GF-D8 (cell line): ENCODE measurements at regions not wholly inside any gene's neighbourhood (a gene's known extent, or its start where the extent isn't known, plus 50 kb on each side); places are given as distances from the start of the nearest gene placed in this dataset.

Experiments
- DNase-seq: peaks from one replicate; lab custom pipeline; 2025; lab: John Stamatoyannopoulos, UW

DNA sequence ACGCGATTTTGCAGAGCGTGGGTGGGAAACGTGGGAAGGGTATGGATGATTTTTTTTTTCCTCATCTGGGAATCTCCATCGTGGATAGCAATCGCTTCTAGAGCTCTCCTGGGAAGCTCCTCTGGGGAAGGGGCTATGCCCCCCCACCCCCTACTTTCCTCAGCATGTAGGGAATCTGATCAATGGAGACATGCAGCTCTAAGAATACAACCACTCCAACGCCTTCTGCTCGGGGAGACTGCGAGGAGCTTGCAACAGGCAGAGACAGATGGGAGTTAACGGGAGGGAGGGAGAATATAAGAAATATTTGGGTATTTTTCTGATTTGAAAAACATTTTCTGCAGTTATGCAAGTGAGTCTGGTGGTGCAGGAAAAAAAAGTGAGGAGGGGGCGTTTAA, 104.6 kb upstream of the HSD17B12 start:
- no peak for DNase-seq

DNA sequence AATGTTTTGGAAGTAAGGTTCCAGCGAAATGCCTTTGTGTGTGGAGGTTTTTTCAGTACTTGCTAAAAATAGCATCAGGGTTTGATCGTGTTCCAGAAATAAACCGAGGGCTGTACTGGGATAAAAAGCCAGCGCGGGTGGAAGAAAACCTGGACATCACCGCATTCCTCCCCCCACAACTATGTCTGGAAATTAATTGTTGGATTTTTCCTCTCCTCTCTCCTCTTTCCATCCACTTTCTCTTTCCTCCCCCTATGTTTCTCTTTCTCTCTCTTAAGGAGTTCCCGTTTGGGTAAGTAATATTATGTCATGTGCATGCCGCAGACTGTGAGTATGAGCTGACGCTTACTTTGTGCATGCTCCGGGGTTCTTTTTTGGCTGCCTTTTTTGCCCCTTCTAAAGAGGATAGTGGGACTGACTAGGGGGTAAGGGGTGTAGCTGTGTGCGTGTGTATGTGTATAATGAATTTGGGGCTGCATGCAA, 104.2 kb upstream of the HSD17B12 start:
- DNase-seq, result no peak

DNA sequence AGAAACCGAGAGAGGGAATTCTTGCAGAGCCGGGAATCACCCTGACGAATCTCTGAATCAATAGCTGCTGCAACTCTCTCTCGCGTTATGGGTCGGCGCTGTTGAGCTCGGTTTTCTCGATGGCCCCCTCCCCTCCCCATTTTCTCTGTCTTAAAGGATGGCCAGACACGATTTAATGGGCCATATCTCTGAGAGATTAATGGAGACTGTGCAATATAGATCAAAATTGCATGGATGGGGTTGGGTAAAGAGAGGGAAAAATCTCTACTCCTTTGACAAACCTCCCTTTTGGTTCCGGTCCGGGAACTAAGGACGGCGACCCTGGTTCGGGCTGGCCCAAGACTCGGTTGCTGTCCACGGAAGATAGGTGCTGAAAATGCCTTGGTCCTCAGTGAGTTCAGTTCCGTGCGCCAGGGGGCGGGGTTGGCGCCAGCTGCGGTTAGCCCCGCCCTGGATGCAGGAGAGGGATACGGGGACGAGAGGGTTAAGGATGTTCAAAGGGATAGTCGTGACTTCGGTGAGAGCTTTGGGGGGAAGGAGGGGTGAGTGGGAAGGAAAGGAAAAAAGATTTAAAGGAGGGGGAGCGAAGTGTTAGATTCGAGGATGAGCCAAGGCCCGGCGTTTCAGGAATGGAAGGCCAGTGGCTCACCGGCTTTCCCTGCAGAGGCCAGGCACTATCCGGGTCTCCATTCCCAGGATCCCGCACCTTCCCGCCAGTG, 103.6 kb upstream of the HSD17B12 start:
- DNase-seq, result no peak

DNA sequence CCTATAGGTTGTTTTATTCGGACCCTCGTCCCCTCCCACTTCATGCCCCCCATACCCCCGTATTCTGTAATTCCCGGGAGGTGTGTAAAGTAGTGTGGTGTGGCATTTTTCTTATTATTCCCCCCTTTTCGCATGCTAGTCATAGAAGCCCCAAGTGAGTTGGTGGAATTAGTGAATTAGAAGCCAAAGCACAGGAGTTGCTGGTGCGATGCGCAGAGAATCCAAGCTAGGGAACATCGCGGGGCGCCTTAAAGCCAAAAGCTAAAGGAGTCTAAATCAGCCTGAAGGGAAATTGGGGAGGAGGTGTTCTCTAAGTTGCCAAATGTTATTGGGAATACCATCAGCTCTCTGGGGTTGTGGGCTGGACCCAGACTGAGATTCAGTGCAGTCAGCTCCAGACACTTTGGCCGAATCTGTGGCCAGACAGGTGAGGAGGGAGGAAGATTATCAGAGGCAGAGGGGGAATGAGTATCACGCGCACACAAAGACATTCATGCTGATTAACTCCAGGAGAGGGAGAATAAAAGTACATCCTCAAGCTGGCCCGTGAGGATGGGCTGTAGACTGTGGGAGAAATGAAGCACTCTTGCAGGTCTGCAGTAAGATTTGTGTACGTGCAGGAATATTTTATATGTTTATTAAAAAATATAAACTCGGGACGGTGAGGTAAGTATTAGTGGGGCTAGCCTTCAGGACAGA, 102.8 kb upstream of the HSD17B12 start:
- DNase-seq, result no peak

DNA sequence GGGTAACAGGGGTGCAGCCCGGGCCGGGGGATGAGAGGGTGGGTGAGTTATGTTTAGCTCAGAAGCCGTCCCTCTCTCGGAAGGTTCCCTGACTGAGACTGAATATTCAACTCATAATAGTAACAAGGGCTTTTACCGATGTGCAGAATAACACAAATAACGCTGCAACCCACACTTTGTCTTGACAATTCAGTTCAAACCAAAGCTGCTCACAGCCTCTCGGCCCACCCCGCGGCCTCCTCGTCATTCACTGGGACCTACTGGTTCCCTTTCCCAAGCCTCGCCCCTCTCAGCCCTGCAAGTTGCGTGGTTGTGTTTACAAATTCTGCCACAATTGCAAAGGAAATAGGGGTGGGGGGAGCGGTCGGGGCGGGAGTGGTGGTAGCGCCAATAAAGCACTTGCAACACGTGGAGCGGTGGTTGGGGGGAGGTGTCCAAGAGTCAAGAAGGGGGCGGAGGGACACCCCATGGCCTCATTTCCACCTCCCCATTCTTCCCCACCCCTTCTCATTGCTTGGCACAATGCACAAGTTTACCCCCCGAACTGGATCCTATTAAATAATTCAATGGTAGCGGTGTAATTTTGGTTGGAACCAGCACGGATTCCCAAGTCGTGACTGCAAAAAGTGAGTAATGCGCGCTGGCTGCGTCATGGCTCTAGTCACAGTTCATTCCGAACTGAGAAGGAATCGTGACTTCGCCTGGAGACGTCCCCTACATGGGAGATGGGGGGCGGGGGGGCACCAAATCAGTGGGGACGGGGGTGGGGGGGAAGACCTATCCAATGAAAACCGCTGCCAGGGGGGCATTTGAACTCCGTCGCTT, 102.0 kb upstream of the HSD17B12 start:
- DNase-seq, result no peak

DNA sequence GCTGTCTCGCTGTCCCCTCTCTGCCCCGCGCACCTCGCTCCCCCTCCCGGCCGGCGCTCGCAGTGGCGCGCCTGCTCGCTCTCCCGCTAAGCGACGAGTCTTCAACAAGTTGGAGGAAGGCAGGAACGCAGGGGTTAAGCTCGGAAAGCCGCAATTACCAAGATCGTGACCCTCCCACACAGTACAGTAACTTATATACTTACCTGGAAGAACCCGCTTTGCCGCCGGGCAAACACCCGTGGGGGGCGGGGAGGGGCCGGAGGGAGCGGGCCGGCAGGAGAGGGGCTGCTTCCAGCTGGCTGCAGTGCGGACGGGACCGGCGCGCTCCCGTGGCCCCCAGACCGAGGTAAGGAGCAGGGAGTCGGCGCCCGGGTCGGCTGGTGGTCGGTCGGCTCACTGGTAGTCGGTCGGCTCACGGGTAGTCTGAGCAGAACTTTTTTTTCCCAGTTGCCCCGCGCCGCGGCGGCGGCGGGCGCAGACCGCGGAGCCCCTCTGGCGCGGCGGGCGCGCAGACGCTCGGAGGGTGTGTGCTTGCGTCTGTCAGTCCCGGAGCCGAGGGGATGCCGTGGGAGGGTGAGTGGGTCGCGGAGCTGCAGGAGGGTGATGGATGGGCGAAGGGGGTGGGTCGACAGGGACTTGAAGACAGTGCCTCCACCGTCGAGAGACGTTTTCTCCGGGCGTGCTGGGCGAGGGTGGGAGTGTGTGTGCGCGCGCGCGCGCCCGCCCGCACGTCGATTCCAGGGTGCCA, 101.2 kb upstream of the HSD17B12 start:
- DNase-seq, result no peak

DNA sequence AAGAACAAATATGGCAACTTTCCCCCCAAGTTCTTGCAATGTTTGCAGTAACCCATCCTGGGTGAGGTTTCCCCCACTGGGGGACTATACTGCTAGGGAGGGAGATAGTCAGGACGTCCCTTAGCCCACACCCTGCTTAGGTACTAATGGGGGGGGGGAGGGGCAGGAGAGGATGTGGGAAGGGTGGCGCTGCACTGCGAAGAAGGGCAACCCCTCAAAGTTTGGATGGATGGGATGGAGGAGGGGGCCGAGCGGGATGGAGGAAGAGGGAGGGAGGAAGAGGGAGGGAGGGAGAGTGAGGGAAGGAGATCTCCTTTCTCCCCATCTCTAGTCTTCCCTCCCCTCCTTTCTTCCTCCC, 100.6 kb upstream of the HSD17B12 start:
- DNase-seq, result no peak

DNA sequence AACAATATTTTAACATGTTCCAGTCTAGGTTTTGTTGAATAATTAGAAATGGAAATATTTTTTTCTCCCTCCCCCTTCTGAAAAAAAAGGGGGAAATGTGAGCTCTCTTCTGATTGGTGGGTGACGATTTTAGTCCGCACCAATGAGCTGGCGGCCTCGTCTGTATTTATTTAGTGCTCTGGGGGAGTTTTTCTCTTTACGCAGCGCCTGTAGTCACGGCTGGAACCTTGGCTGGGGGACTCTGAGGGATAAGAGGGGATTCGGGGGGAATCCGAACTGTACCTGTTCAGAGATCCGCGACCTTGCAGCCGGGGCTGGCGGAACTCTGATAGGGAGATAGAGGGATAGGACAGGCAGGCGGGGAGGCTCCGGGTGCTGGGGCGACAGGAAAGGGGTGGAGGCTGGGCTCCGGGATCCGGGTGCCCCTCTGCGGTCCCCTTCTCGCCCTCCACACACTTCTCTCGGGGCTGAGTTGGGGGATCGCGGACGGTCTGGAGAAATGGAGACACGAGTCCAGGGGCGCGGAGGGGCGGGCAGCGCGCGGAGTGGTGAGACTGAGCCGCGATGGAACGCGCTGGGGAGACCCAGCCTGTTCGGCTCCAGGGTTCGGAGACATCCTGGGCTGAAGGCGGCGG, 99.7 kb upstream of the HSD17B12 start:
- DNase-seq, result no peak

DNA sequence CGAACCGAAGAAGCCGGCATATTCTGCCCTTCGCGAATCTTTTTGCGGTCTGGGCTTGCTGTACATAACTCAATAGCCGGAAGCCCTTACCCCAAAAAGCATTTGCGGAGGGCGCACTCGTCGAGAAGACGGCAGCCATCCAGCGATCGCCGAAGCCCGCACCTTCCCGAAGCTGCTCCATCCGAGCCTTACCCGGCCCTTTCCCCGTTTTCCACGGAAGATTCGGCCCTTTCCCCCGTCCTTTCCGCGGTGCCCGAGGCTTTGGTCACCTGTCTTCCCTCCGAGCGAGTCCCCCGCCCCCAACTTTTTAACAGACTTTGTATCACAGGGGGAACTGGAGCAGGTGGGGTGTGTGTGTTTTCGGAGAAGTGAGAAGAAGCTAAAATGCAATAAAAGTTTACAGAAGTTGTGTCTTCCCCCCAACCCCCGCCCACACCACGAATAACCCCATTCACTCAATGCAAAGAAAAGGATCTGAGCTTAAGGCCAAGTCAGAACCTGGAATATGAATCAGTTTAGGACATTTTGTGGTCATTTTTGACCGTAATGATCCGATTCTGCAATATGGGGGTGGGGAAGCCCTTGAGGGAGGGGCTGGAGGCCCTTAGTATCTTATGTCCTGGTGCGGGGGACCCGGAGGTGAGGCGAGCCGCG, 99.0 kb upstream of the HSD17B12 start:
- DNase-seq, result no peak

DNA sequence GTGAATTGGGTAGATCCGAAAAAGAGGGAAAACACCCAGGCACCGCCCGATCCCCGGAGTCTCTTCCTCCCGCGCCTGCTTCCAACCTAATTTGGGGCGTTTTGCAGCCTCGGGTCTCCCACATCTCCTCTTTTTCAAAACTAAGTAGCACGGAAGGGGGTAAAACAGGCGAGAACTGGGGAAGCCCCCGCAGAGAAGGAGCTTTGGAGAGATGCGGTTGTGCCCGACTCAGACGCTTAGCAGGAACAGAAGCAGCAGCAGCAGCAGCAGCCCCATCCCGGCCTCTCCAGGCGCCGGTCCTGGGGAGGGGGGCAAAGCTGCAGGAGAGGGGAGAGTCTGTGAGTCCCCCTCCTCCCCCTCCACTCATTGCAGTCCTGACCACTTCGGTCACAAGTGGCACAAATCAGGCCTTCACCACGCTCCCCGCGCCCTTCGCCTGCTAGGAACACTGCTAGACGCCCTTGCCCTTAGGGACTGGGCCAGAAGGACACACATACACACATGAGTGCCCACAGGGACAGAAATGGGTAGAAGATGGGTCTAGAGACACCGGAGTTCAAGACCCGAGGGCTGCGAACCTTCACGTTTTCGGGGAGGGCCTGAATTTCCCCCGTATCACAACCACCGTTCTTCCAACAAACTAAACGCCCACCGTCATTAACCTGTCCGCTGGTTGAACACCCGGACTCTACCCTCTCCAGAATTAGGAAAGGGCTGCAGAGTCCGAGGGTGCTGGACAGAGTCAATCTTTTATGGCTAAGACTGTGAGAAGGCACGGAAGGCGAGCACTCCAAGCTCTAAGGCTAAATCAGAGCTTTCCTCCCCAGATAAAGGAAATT, 98.3 kb upstream of the HSD17B12 start:
- DNase-seq, result no peak

DNA sequence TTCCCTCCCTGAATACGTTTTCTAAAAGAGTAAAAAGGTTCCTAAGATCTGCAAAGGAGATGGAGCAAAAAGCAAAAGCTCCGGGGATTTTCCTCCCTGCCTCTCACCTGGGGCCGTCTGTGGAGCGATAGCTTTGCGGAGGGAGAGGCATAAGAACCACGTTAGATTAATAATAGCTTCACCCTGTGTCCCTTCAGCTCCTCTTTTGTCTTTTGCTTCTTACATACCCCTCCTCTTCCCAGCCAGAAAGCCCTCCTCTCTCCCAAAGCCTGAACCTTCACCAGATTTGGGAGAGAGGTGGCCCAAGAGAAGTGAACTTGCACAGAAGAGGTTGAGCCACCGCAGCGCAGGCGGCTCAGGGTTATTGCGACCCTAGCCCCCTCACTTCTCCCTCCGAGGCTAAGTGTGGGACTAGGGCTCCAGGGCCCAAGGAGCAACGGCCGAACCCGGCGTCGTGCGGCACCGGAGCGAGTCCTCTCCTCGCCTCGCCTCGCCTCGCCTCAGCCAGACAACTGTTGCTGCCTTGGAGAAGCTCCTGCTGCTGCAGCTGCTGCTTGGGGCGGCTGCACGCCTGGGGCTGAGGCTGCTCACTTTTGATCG, 97.6 kb upstream of the HSD17B12 start:
- no peak for DNase-seq

DNA sequence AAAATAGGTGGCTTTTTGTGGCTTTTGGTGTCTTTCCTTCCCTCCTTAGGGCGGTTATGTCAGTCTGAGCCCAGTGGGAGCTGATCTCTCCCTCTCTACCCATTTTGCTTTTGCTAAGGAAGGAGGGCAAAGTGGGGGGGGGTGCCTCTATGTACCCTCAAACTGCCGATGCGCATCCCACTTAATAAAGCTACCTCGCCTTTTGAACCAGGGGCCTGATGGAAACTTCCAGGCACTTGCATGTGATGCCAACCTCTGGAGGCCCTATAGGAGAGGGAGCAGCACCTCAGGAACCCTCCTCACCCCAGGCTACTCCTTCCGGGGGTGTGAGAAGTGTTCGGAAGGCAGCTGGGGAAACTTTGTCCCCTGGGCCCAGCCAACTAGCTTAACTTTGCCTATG, 97.0 kb upstream of the HSD17B12 start:
- no peak for DNase-seq

DNA sequence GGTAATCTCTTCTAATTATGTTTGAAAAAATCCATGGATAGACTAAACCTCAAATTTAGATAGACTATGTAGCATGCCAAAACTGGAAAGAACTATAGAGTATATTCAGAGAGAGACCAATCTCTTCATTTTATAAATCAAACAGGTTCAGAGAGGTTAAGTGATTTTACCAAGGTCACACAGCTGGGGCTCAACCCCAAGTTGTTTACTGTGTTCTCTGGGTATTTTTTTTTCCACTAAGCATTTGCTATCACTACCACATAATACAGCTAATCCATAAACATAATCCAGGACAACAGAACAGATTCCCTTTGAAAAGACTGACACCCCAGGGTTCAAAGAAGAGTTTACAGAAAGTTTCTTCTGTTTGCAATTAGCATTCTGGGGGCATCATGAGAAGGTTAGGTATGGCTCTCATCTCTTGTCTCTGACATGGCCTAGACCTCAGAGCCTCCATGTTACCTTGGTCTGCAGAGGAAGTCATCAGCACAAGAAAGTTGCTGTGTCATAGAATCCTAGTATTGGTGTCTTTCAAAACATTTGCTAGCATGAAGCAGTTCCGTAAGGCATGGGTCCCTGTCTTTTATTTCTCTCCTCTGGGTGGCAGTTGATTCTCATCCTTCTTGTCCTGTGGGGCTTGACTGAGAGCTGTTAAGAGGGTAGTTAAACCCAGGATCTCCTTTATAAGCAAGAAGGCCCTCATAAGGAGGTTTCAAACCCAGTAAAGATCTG, 94.5 kb upstream of the HSD17B12 start:
- DNase-seq, result peak; percentile 35

DNA sequence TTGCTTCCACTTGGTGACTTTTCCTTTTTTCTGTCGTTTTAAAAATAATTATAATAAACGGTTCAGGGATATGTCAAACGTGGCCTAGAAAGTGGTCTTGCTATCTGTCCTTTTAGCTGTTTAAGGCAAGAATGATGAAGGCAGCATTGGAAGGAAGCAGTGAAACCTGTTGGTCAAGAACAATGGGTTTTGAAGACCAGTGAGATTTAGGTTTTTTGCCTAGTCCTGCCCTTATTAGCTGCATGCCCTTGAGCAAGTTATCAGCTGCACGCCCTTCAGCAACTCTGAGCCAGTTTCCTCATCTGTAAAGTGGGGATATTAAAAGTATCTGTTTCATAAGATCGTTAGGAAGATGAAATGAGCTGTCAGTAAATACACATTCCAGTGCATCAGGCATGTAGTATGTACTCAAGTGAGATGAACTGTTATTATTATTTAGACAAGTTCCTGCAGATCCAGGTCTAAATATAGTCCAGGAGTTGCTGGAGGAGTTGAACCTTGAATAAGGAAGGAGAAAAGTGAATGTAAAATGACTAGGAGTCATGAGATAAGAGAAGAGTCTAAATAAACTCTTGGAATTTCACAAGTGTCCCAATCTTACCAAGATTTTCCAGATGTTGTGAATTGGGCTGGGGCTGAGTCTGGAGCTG, 90.8 kb upstream of the HSD17B12 start:
- no peak for DNase-seq

DNA sequence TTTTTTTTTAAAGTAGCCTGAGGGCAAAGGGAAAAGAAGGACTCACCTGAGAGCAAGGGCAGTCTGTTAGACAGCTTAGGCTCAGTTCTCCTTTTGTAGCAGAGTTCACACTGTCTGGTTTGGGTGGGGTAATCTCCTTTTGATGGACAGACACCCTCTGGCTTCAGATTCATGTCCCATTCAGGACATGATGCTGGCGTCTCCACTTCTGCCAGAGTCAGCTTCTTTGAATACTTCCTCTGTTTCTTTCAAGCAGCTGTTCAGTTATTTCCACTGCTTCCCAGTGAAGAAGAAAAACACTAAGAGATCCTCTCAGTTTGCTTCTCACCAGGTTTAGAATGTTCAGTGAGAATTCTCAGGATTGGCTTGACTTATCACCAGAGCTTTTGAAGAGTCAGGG, 79.0 kb upstream of the HSD17B12 start:
- no peak for DNase-seq

DNA sequence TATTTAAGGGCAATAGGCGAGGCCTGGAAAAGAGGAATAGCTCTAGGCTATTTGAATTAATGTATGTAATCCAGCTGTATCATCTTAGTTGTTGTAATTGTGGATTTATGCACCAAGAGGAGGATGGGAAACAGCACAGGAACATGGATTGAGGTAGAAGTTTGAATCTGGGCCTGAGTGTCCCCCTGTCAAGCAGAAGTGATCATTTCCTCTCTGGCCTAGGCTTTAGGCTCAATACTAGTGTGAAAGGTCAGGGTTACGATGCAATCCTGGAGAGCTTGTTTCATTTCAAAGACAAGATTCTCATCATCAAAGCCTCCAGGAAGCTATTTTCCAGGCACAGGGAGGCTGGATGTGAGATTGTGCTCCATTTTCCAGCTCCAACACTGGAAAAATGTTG, 77.9 kb upstream of the HSD17B12 start:
- DNase-seq, result no peak

DNA sequence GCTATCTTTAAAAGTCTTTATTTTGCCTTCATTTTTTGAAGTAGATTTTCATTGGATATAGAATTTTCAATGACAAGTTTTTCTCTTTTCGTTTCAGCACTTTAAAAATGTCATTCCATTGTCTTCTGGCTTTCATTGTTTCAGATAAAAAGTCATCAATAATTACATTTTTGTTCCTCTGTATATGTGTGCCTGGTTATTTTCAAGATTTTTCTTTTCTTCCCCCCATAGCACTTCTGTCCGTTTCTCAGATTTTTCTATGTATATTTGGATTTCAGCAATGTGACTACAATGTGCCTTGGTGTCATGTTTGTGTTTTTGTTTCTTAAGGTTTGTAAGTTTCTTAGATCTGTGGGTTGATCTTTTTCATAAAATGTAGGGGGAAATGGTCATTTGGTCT, 66.3 kb upstream of the HSD17B12 start:
- no peak for DNase-seq

DNA sequence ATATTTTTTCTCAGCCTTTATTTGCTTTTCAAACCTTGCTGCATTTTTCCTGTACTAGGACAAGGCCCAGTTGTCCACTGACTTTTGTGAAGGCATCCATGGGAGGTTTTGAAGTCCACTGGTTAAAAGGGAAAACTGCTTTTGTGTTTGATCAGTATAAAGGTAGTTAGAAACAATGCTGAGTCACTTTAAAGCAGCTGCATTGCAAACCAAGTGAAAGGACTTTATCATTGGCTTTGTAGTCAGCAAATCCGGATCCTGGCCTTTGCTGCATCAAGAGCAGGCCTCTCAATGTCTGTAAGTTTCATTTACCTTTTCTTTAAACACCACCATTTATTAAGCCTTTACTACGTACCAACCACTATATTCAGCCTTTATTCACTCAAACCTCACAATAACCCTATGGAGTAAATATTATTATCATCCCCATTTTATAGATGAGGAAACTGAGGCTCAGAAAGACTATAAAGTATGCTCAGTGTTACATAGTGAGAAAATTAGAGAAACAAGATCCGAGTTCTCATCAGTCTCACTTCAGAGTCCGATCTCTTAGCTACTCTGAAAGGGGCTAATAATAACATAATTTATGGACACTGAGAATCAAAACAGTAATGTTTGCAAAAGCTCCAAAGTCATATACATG, 60.6 kb upstream of the HSD17B12 start:
- DNase-seq, result no peak
